ENCODE measurements at regions not wholly inside any gene's neighbourhood (a gene's known extent, or its start where the extent isn't known, plus 50 kb on each side); places are given as distances from the start of the nearest gene placed in this dataset.

DNA sequence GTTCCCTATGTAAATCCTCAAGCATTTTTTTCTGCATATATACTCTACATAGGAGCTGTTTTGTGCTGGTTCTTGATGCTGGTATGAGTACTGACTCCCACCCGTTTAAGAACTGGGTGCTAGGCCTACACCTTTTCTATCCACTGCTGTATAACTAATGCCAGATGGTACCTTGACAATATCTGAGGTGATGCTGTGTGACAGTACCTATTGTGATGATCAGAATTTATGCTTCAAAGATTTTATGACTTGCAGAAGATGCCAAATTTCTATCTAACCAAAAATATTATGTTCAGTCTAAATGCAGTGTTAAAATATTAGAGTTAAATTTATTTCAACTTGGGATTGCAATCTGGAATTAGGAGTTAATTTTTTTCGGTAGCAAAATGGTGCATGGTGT, 272.3 kb upstream of the NOVA1 start:
- ATAC-seq (ENCODE audit: low read depth): no peak
- no peaks in the 10 kb centered on the region for H3K4me1 ChIP-seq (ENCODE audit: control insufficient read depth, insufficient read depth, low read length)
- H3K56ac ChIP-seq (ENCODE audit: extremely low read depth, insufficient read depth, low read length): no peak overlapping the region
- H3K36me3 ChIP-seq (ENCODE audit: control insufficient read depth, insufficient read depth, low read length): no peaks in the 10 kb centered on the region
- no peak overlapping the region for H3K4ac ChIP-seq (ENCODE audit: low read depth, low read length)
- no peak overlapping the region for H4K5ac ChIP-seq (ENCODE audit: low read depth, low read length)
- no peak overlapping the region for H3K9ac ChIP-seq (ENCODE audit: low read depth, low read length)
- H3K9me1 ChIP-seq (ENCODE audit: insufficient read depth, low read length): no peaks in the 10 kb centered on the region
- H2BK15ac ChIP-seq (ENCODE audit: low read depth, low read length): no peak overlapping the region
- H2BK20ac ChIP-seq (ENCODE audit: low read depth, low read length): no peak overlapping the region
- no peak overlapping the region for H2BK120ac ChIP-seq (ENCODE audit: low read depth, low read length)
- no TSS peak for BruUV-seq (replicated peaks)
- no peak overlapping the region for H2AK5ac ChIP-seq (ENCODE audit: low read depth, low read length)
- H3K18ac ChIP-seq (ENCODE audit: low read depth, low read length): no peak overlapping the region
- H4K8ac ChIP-seq (ENCODE audit: low read depth in 2 of 2, low read length in 2 of 2): no peak overlapping the region
- no peak overlapping the region for H3K14ac ChIP-seq (replicated peaks; ENCODE audit: low read depth, low read length)
- CTCF ChIA-PET: no interaction called here
- H2AFZ ChIP-seq (replicated peaks; ENCODE audit: low read length, poor library complexity): no peak overlapping the region
- H3K4me2 ChIP-seq (ENCODE audit: low read depth, low read length): no peak overlapping the region
- H3K9me3 ChIP-seq (ENCODE audit: control insufficient read depth, insufficient read depth, low read length): peaks cover 2% of the 10 kb centered on the region; the same call in 1 of the 2 replicates
- no peaks in the 10 kb centered on the region for H4K20me1 ChIP-seq (ENCODE audit: insufficient read depth, low read length)
- H3K27ac ChIP-seq (ENCODE audit: insufficient read depth, low read length): no peak overlapping the region
- H2AK9ac ChIP-seq (replicated peaks; ENCODE audit: low read depth, low read length, poor library complexity): no peak overlapping the region
- H3K4me3 ChIP-seq (ENCODE audit: insufficient read depth, low read depth, low read length): no peak overlapping the region
- H3K23ac ChIP-seq (ENCODE audit: low read depth, low read length): no peak overlapping the region
- H2BK5ac ChIP-seq (ENCODE audit: low read depth, low read length, poor library complexity, severe bottlenecking): no peak overlapping the region
- no peak for DNase-seq
- H3K79me1 ChIP-seq (ENCODE audit: low read depth in 1 of 2, low read length in 2 of 2): no peaks in the 10 kb centered on the region
- intact Hi-C loops (cut with micrococcal nuclease): no loop called here
- dilution Hi-C loops (cut with HindIII; ENCODE audit: low sequenced_read_pairs, unreplicated experiment): no loop called here
- TF ChIP-seq, protein P1, sequence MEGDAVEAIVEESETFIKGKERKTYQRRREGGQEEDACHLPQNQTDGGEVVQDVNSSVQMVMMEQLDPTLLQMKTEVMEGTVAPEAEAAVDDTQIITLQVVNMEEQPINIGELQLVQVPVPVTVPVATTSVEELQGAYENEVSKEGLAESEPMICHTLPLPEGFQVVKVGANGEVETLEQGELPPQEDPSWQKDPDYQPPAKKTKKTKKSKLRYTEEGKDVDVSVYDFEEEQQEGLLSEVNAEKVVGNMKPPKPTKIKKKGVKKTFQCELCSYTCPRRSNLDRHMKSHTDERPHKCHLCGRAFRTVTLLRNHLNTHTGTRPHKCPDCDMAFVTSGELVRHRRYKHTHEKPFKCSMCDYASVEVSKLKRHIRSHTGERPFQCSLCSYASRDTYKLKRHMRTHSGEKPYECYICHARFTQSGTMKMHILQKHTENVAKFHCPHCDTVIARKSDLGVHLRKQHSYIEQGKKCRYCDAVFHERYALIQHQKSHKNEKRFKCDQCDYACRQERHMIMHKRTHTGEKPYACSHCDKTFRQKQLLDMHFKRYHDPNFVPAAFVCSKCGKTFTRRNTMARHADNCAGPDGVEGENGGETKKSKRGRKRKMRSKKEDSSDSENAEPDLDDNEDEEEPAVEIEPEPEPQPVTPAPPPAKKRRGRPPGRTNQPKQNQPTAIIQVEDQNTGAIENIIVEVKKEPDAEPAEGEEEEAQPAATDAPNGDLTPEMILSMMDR (conservative IDR thresholded peaks at IDR 0.05; ENCODE audit: low read depth, low read length): no peak
- TF ChIP-seq, protein P2, sequence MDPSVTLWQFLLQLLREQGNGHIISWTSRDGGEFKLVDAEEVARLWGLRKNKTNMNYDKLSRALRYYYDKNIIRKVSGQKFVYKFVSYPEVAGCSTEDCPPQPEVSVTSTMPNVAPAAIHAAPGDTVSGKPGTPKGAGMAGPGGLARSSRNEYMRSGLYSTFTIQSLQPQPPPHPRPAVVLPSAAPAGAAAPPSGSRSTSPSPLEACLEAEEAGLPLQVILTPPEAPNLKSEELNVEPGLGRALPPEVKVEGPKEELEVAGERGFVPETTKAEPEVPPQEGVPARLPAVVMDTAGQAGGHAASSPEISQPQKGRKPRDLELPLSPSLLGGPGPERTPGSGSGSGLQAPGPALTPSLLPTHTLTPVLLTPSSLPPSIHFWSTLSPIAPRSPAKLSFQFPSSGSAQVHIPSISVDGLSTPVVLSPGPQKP (IDR thresholded peaks at IDR 0.05; ENCODE audit: borderline replicate concordance, low read depth, low read length): no peak
- TF ChIP-seq MAFK (IDR thresholded peaks at IDR 0.05; ENCODE audit: low read depth, low read length): no peak
- no peak for TF ChIP-seq RCOR1 (IDR thresholded peaks at IDR 0.05; ENCODE audit: insufficient replicate concordance, low read length)
- TF ChIP-seq SMC3 (IDR thresholded peaks at IDR 0.05; ENCODE audit: low read depth, low read length): no peak
- no peak for TF ChIP-seq MXI1 (IDR thresholded peaks at IDR 0.05; ENCODE audit: borderline replicate concordance, low read depth, low read length)
- TF ChIP-seq POLR2A (IDR thresholded peaks at IDR 0.05; ENCODE audit: low read depth, low read length): no peak
- TF ChIP-seq BHLHE40 (IDR thresholded peaks at IDR 0.05; ENCODE audit: low read depth, low read length): no peak
- POLR2A ChIA-PET (ENCODE audit: unreplicated experiment): no interaction called here
- in situ Hi-C loops (cut with MboI; ENCODE audit: low sequenced_read_pairs): no loop called here
- no peaks in the 10 kb centered on the region for H3K27me3 ChIP-seq (ENCODE audit: control insufficient read depth, insufficient read depth, low read length)
- H4K91ac ChIP-seq (ENCODE audit: insufficient read depth, low read depth, low read length): no peak overlapping the region
- no CpG with 5 or more reads among the region's 2 CpGs for WGBS, 2 experiments (ENCODE audit: extremely low coverage in 2 of 2, insufficient read length in 1 of 2)

Data from IMR-90 (cell line).